SK-N-SH treated with all-trans-retinoic acid at 6 μM for 48 hours (cell line): ENCODE measurements at regions not wholly inside any gene's neighbourhood (a gene's known extent, or its start where the extent isn't known, plus 50 kb on each side); places are given as distances from the start of the nearest gene placed in this dataset.

ENCODE experiments used
- RARB ChIP-seq: fragments of 250-450 bp; sonication (Bioruptor Pico); IDR thresholded peaks from 2 replicates; pipeline ENCODE4 v1.8.0; 2021; ENCODE audit warnings: mild to moderate bottlenecking, moderate library complexity
- ZNF70 ChIP-seq: fragments of 450-650 bp; formaldehyde crosslinking; IDR thresholded peaks from 2 replicates; pipeline ENCODE4 v1.5.0; 2020; ENCODE audit warnings: mild to moderate bottlenecking, moderate library complexity
- TF ChIP-seq, protein P1 (sequence below): fragments of 250-450 bp; sonication (Bioruptor Pico); IDR thresholded peaks from 2 replicates; pipeline ENCODE4 v1.8.0; 2020; ENCODE audit warnings: mild to moderate bottlenecking, moderate library complexity, borderline replicate concordance

DNA sequence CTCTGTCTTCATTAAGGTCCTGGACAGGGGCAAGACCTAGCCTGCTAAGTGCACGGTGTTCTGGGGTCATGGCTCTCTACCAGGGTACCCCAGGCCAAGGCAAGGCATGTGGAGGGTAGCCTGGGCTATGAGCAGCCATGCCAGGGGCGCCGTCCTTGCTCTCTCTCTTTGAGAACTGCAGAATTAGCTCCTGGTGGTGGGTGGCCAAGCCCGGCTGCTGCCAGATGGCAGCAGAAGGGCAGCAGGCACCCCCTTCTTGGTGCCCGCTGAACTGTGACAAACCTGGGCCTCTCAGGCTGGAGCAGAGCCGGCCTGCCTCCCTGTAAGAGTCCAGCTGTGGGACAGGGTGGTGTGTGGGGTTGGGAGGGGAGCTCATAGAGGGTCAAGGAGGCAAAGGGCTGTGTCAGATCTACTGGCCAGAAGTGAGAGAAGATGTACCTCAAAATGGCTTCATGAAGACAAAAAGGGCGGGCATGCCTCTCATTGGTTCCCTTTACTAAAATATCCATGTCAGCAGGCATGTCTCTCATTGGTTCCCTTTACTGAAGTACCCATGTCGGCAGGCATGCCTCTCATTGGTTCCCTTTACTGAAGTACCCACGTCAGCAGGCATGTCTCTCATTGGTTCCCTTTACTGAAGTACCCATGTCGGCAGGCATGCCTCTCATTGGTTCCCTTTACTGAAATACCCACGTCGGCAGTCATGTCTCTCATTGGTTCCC lies 81.7 kb upstream of the SDK2 start:
- no peak for TF ChIP-seq RARB (CRISPR knock-in tag)
- TF ChIP-seq, protein P1, sequence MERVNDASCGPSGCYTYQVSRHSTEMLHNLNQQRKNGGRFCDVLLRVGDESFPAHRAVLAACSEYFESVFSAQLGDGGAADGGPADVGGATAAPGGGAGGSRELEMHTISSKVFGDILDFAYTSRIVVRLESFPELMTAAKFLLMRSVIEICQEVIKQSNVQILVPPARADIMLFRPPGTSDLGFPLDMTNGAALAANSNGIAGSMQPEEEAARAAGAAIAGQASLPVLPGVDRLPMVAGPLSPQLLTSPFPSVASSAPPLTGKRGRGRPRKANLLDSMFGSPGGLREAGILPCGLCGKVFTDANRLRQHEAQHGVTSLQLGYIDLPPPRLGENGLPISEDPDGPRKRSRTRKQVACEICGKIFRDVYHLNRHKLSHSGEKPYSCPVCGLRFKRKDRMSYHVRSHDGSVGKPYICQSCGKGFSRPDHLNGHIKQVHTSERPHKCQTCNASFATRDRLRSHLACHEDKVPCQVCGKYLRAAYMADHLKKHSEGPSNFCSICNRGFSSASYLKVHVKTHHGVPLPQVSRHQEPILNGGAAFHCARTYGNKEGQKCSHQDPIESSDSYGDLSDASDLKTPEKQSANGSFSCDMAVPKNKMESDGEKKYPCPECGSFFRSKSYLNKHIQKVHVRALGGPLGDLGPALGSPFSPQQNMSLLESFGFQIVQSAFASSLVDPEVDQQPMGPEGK (CRISPR knock-in tag) = no peak
- no peak for TF ChIP-seq ZNF70 (CRISPR knock-in tag)
